K562 (cell line): ENCODE measurements at regions not wholly inside any gene's neighbourhood (a gene's known extent, or its start where the extent isn't known, plus 50 kb on each side); places are given as distances from the start of the nearest gene placed in this dataset.

Experiments
- ATAC-seq: fragments of 200-7000 bp; cut with Tn5 transposase; 3 replicates; pipeline ENCODE4 v1.9.1; 2020; ENCODE audit warnings: moderate library complexity
- BruUV-seq: library from RNA; stranded (reverse); fragments of 400-500 nt; replicated peaks from 2 replicates; lab custom pipeline; 2021; lab: Mats Ljungman, UMichigan
- CTCF ChIA-PET: fragments of 300-600 bp; formaldehyde crosslinking; extraction: SDS; loops from one replicate; lab custom pipeline; 2021; ENCODE audit warnings: low intra/inter-chr PET ratio; lab: Yijun Ruan, JAX
- POLR2A ChIA-PET: fragments of 300-600, 350-650 bp; sonication (Branson Sonifier 250); formaldehyde crosslinking; extraction: SDS; loops from one replicate; lab custom pipeline; 2021; ENCODE audit warnings: antibody characterized with exemption, inconsistent platforms; lab: Yijun Ruan, JAX
- DNase-seq, 4 experiments: peaks; one replicate each; pipeline versions ENCODE4 v3.0.0 to v3.0.0-alpha.2; 2011 to 2018; ENCODE audit warnings: low spot score in 3 of 4, mixed read lengths in 3 of 4; ENCODE audit errors: extremely low read depth in 1 of 4
- FAIRE-seq: peaks from 2 replicates; lab custom pipeline; 2011; peaks lifted over from hg19 to GRCh38; lab: Jason Lieb, UNC
- H2AFZ ChIP-seq: 2 replicates; pipeline ENCODE4 v1.6.0; 2011; ENCODE audit warnings: low read depth, low read length, control low read depth, inconsistent platforms
- H3K27ac ChIP-seq: fragments of 200-600 bp; 3 replicates; pipeline ENCODE4 v1.8.0; 2011; ENCODE audit warnings: low read depth, mild to moderate bottlenecking, control low read depth, inconsistent platforms, low read length, moderate library complexity, mixed read lengths; ENCODE audit errors: extremely low read depth
- H3K27me3 ChIP-seq, 2 experiments: fragments of 300-600 bp in 1 of 2; 2 replicates in 1 of 2; 3 replicates in 1 of 2; pipeline versions ENCODE4 v1.6.0 to v1.8.0; 2011; ENCODE audit warnings: inconsistent platforms in 2 of 2, low read length in 2 of 2, mild to moderate bottlenecking in 1 of 2, mixed read lengths in 1 of 2, moderate library complexity in 1 of 2; ENCODE audit not compliant: control insufficient read depth in 2 of 2, insufficient read depth in 2 of 2
- H3K36me3 ChIP-seq: fragments of 300-600 bp; 3 replicates; pipeline ENCODE4 v1.8.0; 2011; ENCODE audit warnings: mild to moderate bottlenecking, low read length, inconsistent platforms; ENCODE audit not compliant: control insufficient read depth, insufficient read depth
- H3K4me1 ChIP-seq, 2 experiments: fragments of 200-600 bp in 1 of 2; replicated peaks in 1 of 2; 2 replicates in 1 of 2; 3 replicates in 1 of 2; pipeline versions ENCODE4 v1.5.1 to v1.8.0; 2011; ENCODE audit warnings: inconsistent platforms in 2 of 2, low read length in 2 of 2, mild to moderate bottlenecking in 1 of 2, mixed read lengths in 1 of 2, moderate library complexity in 1 of 2; ENCODE audit not compliant: control insufficient read depth in 2 of 2, insufficient read depth in 2 of 2
- H3K4me2 ChIP-seq: 2 replicates; pipeline ENCODE4 v1.6.1; 2011; ENCODE audit warnings: low read length, control low read depth, inconsistent platforms, mixed read lengths; ENCODE audit not compliant: insufficient read depth
- H3K4me3 ChIP-seq: fragments of 200-600 bp; sonication (generic), shearing (Covaris generic); 2 replicates; pipeline ENCODE4 v1.5.1; 2016; ENCODE audit warnings: control low read depth, inconsistent platforms
- H3K79me2 ChIP-seq: fragments of 200-600 bp; 3 replicates; pipeline ENCODE4 v1.8.0; 2011; ENCODE audit warnings: low read length, inconsistent platforms; ENCODE audit not compliant: control insufficient read depth, insufficient read depth
- H3K9ac ChIP-seq, 2 experiments: 2 replicates each; pipeline versions ENCODE4 v1.6.0 to v1.6.1; 2011; ENCODE audit warnings: low read depth in 2 of 2, low read length in 2 of 2, control low read depth in 1 of 2, inconsistent platforms in 1 of 2, mild to moderate bottlenecking in 1 of 2, mixed read lengths in 1 of 2; ENCODE audit not compliant: insufficient read depth in 1 of 2
- H3K9me1 ChIP-seq: one replicate; pipeline ENCODE4 v1.6.0; 2011; ENCODE audit warnings: inconsistent platforms, mild to moderate bottlenecking, low read length, moderate library complexity; ENCODE audit not compliant: control insufficient read depth, insufficient read depth
- H3K9me3 ChIP-seq: replicated peaks from 2 replicates; pipeline ENCODE4 v1.5.1; 2011; ENCODE audit warnings: low read depth, low read length, inconsistent platforms; ENCODE audit not compliant: control insufficient read depth, insufficient read depth
- H4K20me1 ChIP-seq: replicated peaks from 2 replicates; pipeline ENCODE4 v1.6.1; 2011; ENCODE audit warnings: low read length, inconsistent platforms, mixed read lengths; ENCODE audit not compliant: control insufficient read depth, insufficient read depth
- HNRNPLL ChIP-seq: fragments of 200-400 bp; formaldehyde crosslinking; IDR thresholded peaks from 2 replicates; pipeline ENCODE4 v1.6.1; 2017; ENCODE audit warnings: low read length, low read depth, mild to moderate bottlenecking; ENCODE audit not compliant: poor library complexity, severe bottlenecking
- LCOR ChIP-seq: sonication (generic); formaldehyde crosslinking; IDR thresholded peaks from 2 replicates; pipeline ENCODE4 v1.8.0; 2022; ENCODE audit warnings: mild to moderate bottlenecking, missing genetic modification reagents
- LEF1 ChIP-seq: fragments of 450-650 bp; IDR thresholded peaks from 2 replicates; pipeline ENCODE4 v1.6.1; 2016; ENCODE audit warnings: mild to moderate bottlenecking
- NCOA4 ChIP-seq: fragments of 450-650 bp; IDR thresholded peaks from 2 replicates; pipeline ENCODE4 v1.6.1; 2018; ENCODE audit warnings: mild to moderate bottlenecking; ENCODE audit not compliant: partially characterized antibody
- ZFP36 ChIP-seq: fragments of 150-350 bp; IDR thresholded peaks from 2 replicates; pipeline ENCODE4 v1.6.1; 2018; ENCODE audit warnings: low read length, low read depth; ENCODE audit not compliant: partially characterized antibody
- WGBS: fragments of 100-300 bp; shearing (Covaris generic); methylation state at CpG from one replicate; pipeline ENCODE4 v1.1.6; 2016; ENCODE audit warnings: low coverage, mixed read lengths; ENCODE audit not compliant: insufficient coverage; ENCODE audit errors: missing lambda C conversion rate; 5-methylcytosine and 5-hydroxymethylcytosine counted together
- in situ Hi-C: fragments of 300-500 bp; cut with MboI; formaldehyde crosslinking; loops from 4 replicates; pipeline ENCODE4 v1.15.0; 2018; ENCODE audit warnings: inconsistent platforms, mixed read lengths
- intact Hi-C: fragments of 100-400 bp; cut with micrococcal nuclease; formaldehyde crosslinking; loops from 2 replicates; pipeline ENCODE4 v1.14.2; 2022

DNA sequence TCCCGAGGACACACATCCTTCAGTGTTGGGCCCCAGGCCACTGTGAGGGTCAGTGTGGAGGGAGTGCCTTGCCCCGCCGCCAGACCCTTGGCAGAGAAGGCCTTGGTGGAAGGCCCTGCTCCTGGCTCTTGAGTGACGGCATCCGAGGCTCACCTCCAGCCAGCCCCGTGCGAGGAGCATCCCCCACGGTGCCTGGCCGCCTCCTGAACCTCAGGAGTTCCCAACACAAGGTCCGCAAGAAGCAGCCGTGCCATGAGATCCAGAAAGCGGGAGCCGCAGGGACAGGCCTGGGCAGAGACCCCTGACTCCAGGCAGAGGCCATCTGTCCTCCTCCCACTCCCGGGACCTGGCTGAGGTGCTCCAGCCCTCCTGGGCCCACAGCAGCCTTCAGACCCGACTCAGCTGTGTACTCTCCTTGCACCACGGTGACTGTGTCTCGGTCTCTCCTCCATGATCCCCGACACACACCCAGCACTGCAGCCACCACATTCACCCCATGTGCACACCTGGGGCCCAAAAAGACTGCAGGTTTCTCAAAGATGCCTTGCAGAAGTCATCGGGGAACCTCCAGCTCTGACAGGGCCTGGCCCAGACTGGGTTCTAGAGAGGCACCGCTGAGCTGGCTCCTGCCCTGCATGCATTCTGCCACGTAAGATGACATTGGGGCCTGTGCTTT, 870.2 kb downstream of the BRD1 start:
- WGBS: 0% methylated on average over 8 of the region's 21 CpGs
- no peaks in the 10 kb centered on the region for H3K9me1 ChIP-seq
- no peaks in the 10 kb centered on the region for H3K36me3 ChIP-seq
- FAIRE-seq: no peak
- no peak overlapping the region for H3K4me3 ChIP-seq
- H3K27ac ChIP-seq: no peak overlapping the region
- H3K9ac ChIP-seq: no peak overlapping the region
- TF ChIP-seq LEF1 (no peak), ZFP36 (no peak), NCOA4 (no peak)
- no peak overlapping the region for H3K4me2 ChIP-seq
- POLR2A ChIA-PET: no interaction called here
- H3K9me3 ChIP-seq: no peaks in the 10 kb centered on the region
- ATAC-seq: no peak
- CTCF ChIA-PET: no interaction called here
- BruUV-seq: no TSS peak
- no peak for DNase-seq
- in situ Hi-C loops: no loop called here
- H3K27me3 ChIP-seq: no peaks in the 10 kb centered on the region; a peak in 1 of 5 replicates
- H3K79me2 ChIP-seq: no peaks in the 10 kb centered on the region
- no peak overlapping the region for H2AFZ ChIP-seq
- H4K20me1 ChIP-seq: no peaks in the 10 kb centered on the region
- intact Hi-C loops: no loop called here
- H3K4me1 ChIP-seq: no peaks in the 10 kb centered on the region

GRCh38 chr22:48955351-48956311, 872.0 kb downstream of the BRD1 start:
- CTCF ChIA-PET: no interaction called here
- intact Hi-C loops (no loop called here), in situ Hi-C loops (no loop called here)
- no peak for ATAC-seq
- Histone ChIP-seq H2AFZ (no peak overlapping the region), H4K20me1 (no peaks in the 10 kb centered on the region), H3K27me3 (no peaks in the 10 kb centered on the region; a peak in 1 of 5 replicates), H3K9me1 (no peaks in the 10 kb centered on the region), H3K4me1 (no peaks in the 10 kb centered on the region), H3K79me2 (no peaks in the 10 kb centered on the region), H3K4me3 (no peak overlapping the region), H3K9ac (no peak overlapping the region), H3K36me3 (no peaks in the 10 kb centered on the region), H3K9me3 (no peaks in the 10 kb centered on the region), H3K27ac (no peak overlapping the region), H3K4me2 (no peak overlapping the region)
- no peak for FAIRE-seq
- BruUV-seq: no TSS peak
- 19% methylated on average over 26 of the region's 36 CpGs for WGBS
- POLR2A ChIA-PET: interaction anchor here (0.6 kb wide), 1 partner anchor 62 kb away, joined by 3 read pairs; no protein-coding TSS in a partner anchor
- DNase-seq: no peak
- TF ChIP-seq LCOR (CRISPR knock-in tag) (no peak), HNRNPLL (no peak)
